PC-9 (cell line): ENCODE measurements at regions not wholly inside any gene's neighbourhood (a gene's known extent, or its start where the extent isn't known, plus 50 kb on each side); places are given as distances from the start of the nearest gene placed in this dataset.

ENCODE experiments used
- CTCF ChIP-seq: fragments of 200-600 bp; sonication (generic); conservative IDR thresholded peaks from 2 replicates; pipeline ENCODE4 v1.6.1; 2017; ENCODE audit warnings: mixed run types, antibody characterized with exemption, mild to moderate bottlenecking, moderate library complexity
- EZH2 ChIP-seq: fragments of 200-600 bp; sonication (generic); IDR thresholded peaks from 2 replicates; pipeline ENCODE4 v1.8.0; 2017; ENCODE audit warnings: antibody characterized with exemption, low read depth

GRCh38 chr14:98951031-98951430 is 321.0 kb downstream of the BCL11B start:
- TF ChIP-seq CTCF (no peak), EZH2 (no peak)
